ENCODE measurements at regions not wholly inside any gene's neighbourhood (a gene's known extent, or its start where the extent isn't known, plus 50 kb on each side); places are given as distances from the start of the nearest gene placed in this dataset.

GRCh38 chr5:27474395-27474794 lies 436.0 kb upstream of the CDH9 start:
- no peak for FAIRE-seq
- peak in 1 of 2 experiments; percentile 8; a peak in 1 of 3 replicates for TF ChIP-seq POLR2A (IDR thresholded peaks at IDR 0.05; ENCODE audit: control extremely low read depth in 1 of 2, low read depth in 2 of 2, low read length in 2 of 2)

More at GRCh38 chr5:27474395-27474794, 436.0 kb upstream of the CDH9 start:
- Histone ChIP-seq H2BK5ac (ENCODE audit: low read depth, low read length) (no peak overlapping the region), H4K8ac (ENCODE audit: extremely low read depth, insufficient read depth, low read length) (no peak overlapping the region), H3K9ac (replicated peaks in 1 of 4; ENCODE audit: extremely low read depth in 1 of 4, low read depth in 3 of 4, low read length in 3 of 4) (no peak overlapping the region), H3K27ac (ENCODE audit: low read depth, low read length) (no peak overlapping the region), H3K23me2 (ENCODE audit: low read depth, low read length) (peaks cover 3% of the 10 kb centered on the region; the same call in 1 of the 2 replicates), H4K91ac (replicated peaks; ENCODE audit: insufficient read length, low read length) (no peak overlapping the region), H3K9me3 (ENCODE audit: insufficient read depth in 2 of 2, low read depth in 1 of 2, low read length in 1 of 2) (peaks cover 24 to 29% of the 10 kb centered on the region in 2 experiments), H4K5ac (ENCODE audit: insufficient read length, low read depth, low read length) (no peak overlapping the region), H3K56ac (replicated peaks; ENCODE audit: insufficient read length, low read depth, low read length) (no peak overlapping the region), H3K36me3 (ENCODE audit: control insufficient read depth in 2 of 4, insufficient read depth in 4 of 4, low read length in 3 of 4) (peaks cover 24 to 49% (median 32%) of the 10 kb centered on the region in 4 experiments), H3K4ac (replicated peaks; ENCODE audit: insufficient read length, low read depth, low read length) (no peak overlapping the region), H2AK5ac (ENCODE audit: low read depth, low read length) (no peak overlapping the region), H4K20me1 (replicated peaks in 1 of 2; ENCODE audit: control insufficient read depth in 1 of 2, insufficient read depth in 2 of 2, low read length in 2 of 2) (no peaks in the 10 kb centered on the region), H3K79me1 (ENCODE audit: low read depth, low read length) (no peaks in the 10 kb centered on the region), H3K18ac (ENCODE audit: extremely low read depth, low read length) (no peak overlapping the region), H2BK120ac (replicated peaks; ENCODE audit: low read depth, low read length) (no peak overlapping the region), H2BK12ac (ENCODE audit: low read depth, low read length) (no peak overlapping the region), H3K79me2 (ENCODE audit: control insufficient read depth in 1 of 2, insufficient read depth in 2 of 2, low read length in 2 of 2) (peaks cover 9 to 50% of the 10 kb centered on the region in 2 experiments; a peak in 3 of 4 replicates), H3K4me1 (replicated peaks in 1 of 4; ENCODE audit: control insufficient read depth in 3 of 4, insufficient read depth in 4 of 4, low read length in 3 of 4) (peaks cover 0 to 4% (median 0%) of the 10 kb centered on the region in 4 experiments; a peak in 1 of 7 replicates), H3K27me3 (replicated peaks in 1 of 4; ENCODE audit: control insufficient read depth in 3 of 4, extremely low read depth in 1 of 4, insufficient read depth in 3 of 4, low read length in 3 of 4) (no peaks in the 10 kb centered on the region), H2AFZ (ENCODE audit: low read length) (no peak overlapping the region), H3K14ac (ENCODE audit: insufficient read length) (no peak overlapping the region), H3K23ac (ENCODE audit: insufficient read length) (no peak overlapping the region), H3K4me2 (ENCODE audit: insufficient read depth in 1 of 2, low read depth in 2 of 2, low read length in 2 of 2) (peak overlapping the region; percentile 55 to 66), H2BK20ac (ENCODE audit: low read length) (no peak overlapping the region), H3K4me3 (ENCODE audit: extremely low read depth in 1 of 4, insufficient read depth in 2 of 4, low read depth in 3 of 4, low read length in 4 of 4) (peak overlapping the region; percentile 82 to 97 (median 84)), H2BK15ac (ENCODE audit: low read length) (no peak overlapping the region)
- POLR2A ChIA-PET (ENCODE audit: partially characterized antibody) = interaction anchor here (1.4 kb wide), 1 partner anchor 9 kb away, joined by 4 read pairs; no protein-coding TSS in a partner anchor
- no peak for DNase-seq (ENCODE audit: low read depth in 1 of 2, low spot score in 2 of 2)
- CTCF ChIA-PET (ENCODE audit: partially characterized antibody) = interaction anchor here (0.5 kb wide), 1 partner anchor 89 kb away, joined by 3 read pairs; no protein-coding TSS in a partner anchor

Data from H1 (cell line).